ENCODE measurements at regions not wholly inside any gene's neighbourhood (a gene's known extent, or its start where the extent isn't known, plus 50 kb on each side); places are given as distances from the start of the nearest gene placed in this dataset.
"Not testable (repeated sequence)": the region's sequence is repeated elsewhere in the genome, so short reads cannot be mapped to it uniquely, and the experiment has no call there.

GRCh38 chr7:91357379-91357778 is 93.1 kb downstream of the FZD1 start:
- no peak for DNase-seq (ENCODE audit: extremely low spot score)
- Histone ChIP-seq H3K27ac (replicated peaks in 1 of 4) (no peak overlapping the region), H3K4me3 (no peak overlapping the region), H3K27me3 (no peaks in the 10 kb centered on the region), H3K36me3 (no peaks in the 10 kb centered on the region), H3K9me3 (no peaks in the 10 kb centered on the region), H3K4me1 (no peaks in the 10 kb centered on the region)
- intact Hi-C loops (cut with DNase I): no loop called here
- 46% methylated on average over 1 of the region's 1 CpG for WGBS
- TF ChIP-seq POLR2AphosphoS5 (IDR thresholded peaks at IDR 0.05) (no peak), POLR2A (IDR thresholded peaks at IDR 0.05; ENCODE audit: low read depth) (no peak), EP300 (IDR thresholded peaks at IDR 0.05) (no peak), CTCF (IDR thresholded peaks at IDR 0.05) (no peak)

- TF ChIP-seq EP300 (IDR thresholded peaks at IDR 0.05) (no peak), POLR2A (IDR thresholded peaks at IDR 0.05; ENCODE audit: low read depth) (no peak), POLR2AphosphoS5 (IDR thresholded peaks at IDR 0.05) (no peak), CTCF (IDR thresholded peaks at IDR 0.05) (no peak)
- 76% methylated on average over 1 of the region's 1 CpG for WGBS
- H3K36me3 ChIP-seq: no peaks in the 10 kb centered on the region
- intact Hi-C loops (cut with DNase I): no loop called here
- no peaks in the 10 kb centered on the region for H3K9me3 ChIP-seq
- no peak overlapping the region for H3K27ac ChIP-seq (replicated peaks in 1 of 4)
- no peak overlapping the region for H3K4me3 ChIP-seq
- DNase-seq (ENCODE audit: extremely low spot score): no peak
- no peaks in the 10 kb centered on the region for H3K4me1 ChIP-seq
- H3K27me3 ChIP-seq: no peaks in the 10 kb centered on the region
These were observed 93.7 kb downstream of the FZD1 start for GRCh38 chr7:91357901-91358300.

GRCh38 chr7:91358303-91358702 is 94.1 kb downstream of the FZD1 start:
- no peak overlapping the region for H3K27ac ChIP-seq (replicated peaks in 1 of 4)
- H3K36me3 ChIP-seq: no peaks in the 10 kb centered on the region
- H3K4me3 ChIP-seq: no peak overlapping the region
- no peaks in the 10 kb centered on the region for H3K4me1 ChIP-seq
- TF ChIP-seq POLR2AphosphoS5 (IDR thresholded peaks at IDR 0.05) (no peak), POLR2A (IDR thresholded peaks at IDR 0.05; ENCODE audit: low read depth) (no peak), CTCF (IDR thresholded peaks at IDR 0.05) (no peak), EP300 (IDR thresholded peaks at IDR 0.05) (no peak)
- no peak for DNase-seq (ENCODE audit: extremely low spot score)
- H3K27me3 ChIP-seq: no peaks in the 10 kb centered on the region
- H3K9me3 ChIP-seq: no peaks in the 10 kb centered on the region
- intact Hi-C loops (cut with DNase I): no loop called here
- WGBS: 85% methylated on average over 2 of the region's 2 CpGs

- H3K9me3 ChIP-seq; DNase-seq (ENCODE audit: extremely low spot score); H3K4me1 ChIP-seq; H3K27ac ChIP-seq (replicated peaks in 1 of 4); H3K36me3 ChIP-seq; intact Hi-C loops (cut with DNase I); H3K4me3 ChIP-seq; H3K27me3 ChIP-seq: not testable (repeated sequence)
- 94% methylated on average over 5 of the region's 5 CpGs for WGBS
These were observed 100.9 kb downstream of the FZD1 start for GRCh38 chr7:91365097-91365496.

- TF ChIP-seq POLR2AphosphoS5 (IDR thresholded peaks at IDR 0.05): no peak
- TF ChIP-seq POLR2A (IDR thresholded peaks at IDR 0.05; ENCODE audit: low read depth): no peak
- no peak for TF ChIP-seq CTCF (IDR thresholded peaks at IDR 0.05)
- no peak for TF ChIP-seq EP300 (IDR thresholded peaks at IDR 0.05)
- intact Hi-C loops (cut with DNase I): no loop called here
- Histone ChIP-seq H3K4me3 (no peak overlapping the region), H3K27ac (replicated peaks in 1 of 4) (no peak overlapping the region), H3K36me3 (no peaks in the 10 kb centered on the region), H3K4me1 (no peaks in the 10 kb centered on the region), H3K27me3 (no peaks in the 10 kb centered on the region), H3K9me3 (no peaks in the 10 kb centered on the region)
- no peak for DNase-seq (ENCODE audit: extremely low spot score)
These were observed 101.9 kb downstream of the FZD1 start for GRCh38 chr7:91366091-91366490.

Measured in esophagus muscularis mucosa (tissue), 4 donors.